ENCODE measurements at regions not wholly inside any gene's neighbourhood (a gene's known extent, or its start where the extent isn't known, plus 50 kb on each side); places are given as distances from the start of the nearest gene placed in this dataset.

GRCh38 chr6:14306151-14306906 is 188.8 kb downstream of the CD83 start:
- TF ChIP-seq EZH2 (IDR thresholded peaks at IDR 0.05; ENCODE audit: insufficient read depth, poor library complexity, severe bottlenecking) = no peak
- TF ChIP-seq EZH2phosphoT487 (IDR thresholded peaks at IDR 0.05; ENCODE audit: insufficient read depth, low read depth) = no peak

Measured in GM23248 (cell line).